WTC11 (cell line): ENCODE measurements at regions not wholly inside any gene's neighbourhood (a gene's known extent, or its start where the extent isn't known, plus 50 kb on each side); places are given as distances from the start of the nearest gene placed in this dataset.

Experiments used
- CTCF ChIP-seq: fragments of 200-600 bp; IDR thresholded peaks from 2 replicates; pipeline ENCODE4 v1.8.0; 2022; ENCODE audit warnings: antibody characterized with exemption
- E2F5 ChIP-seq: sonication (generic); formaldehyde crosslinking; IDR thresholded peaks from 2 replicates; pipeline ENCODE4 v1.8.1; 2022; ENCODE audit warnings: mild to moderate bottlenecking, moderate library complexity, missing genetic modification reagents
- FOXJ3 ChIP-seq: sonication (generic); formaldehyde crosslinking; IDR thresholded peaks from 2 replicates; pipeline ENCODE4 v1.9.0; 2021; ENCODE audit warnings: missing genetic modification reagents, mild to moderate bottlenecking, borderline replicate concordance
- USF2 ChIP-seq: sonication (generic); formaldehyde crosslinking; IDR thresholded peaks from 2 replicates; pipeline ENCODE4 v1.8.1; 2023; ENCODE audit warnings: mild to moderate bottlenecking, missing genetic modification reagents, moderate library complexity
- ZBTB43 ChIP-seq: sonication (generic); formaldehyde crosslinking; IDR thresholded peaks from 2 replicates; pipeline ENCODE4 v1.8.1; 2023; ENCODE audit warnings: mild to moderate bottlenecking, missing genetic modification reagents
- ZNF121 ChIP-seq: sonication (generic); formaldehyde crosslinking; IDR thresholded peaks from 2 replicates; pipeline ENCODE4 v1.8.0; 2023; ENCODE audit warnings: missing genetic modification reagents

GRCh38 chr14:48955857-48956256, 630.3 kb downstream of the RPS29 start:
- no peak for TF ChIP-seq CTCF
- TF ChIP-seq FOXJ3 (CRISPR knock-in tag) = no peak
- no peak for TF ChIP-seq ZBTB43 (CRISPR knock-in tag)
- no peak for TF ChIP-seq USF2 (CRISPR knock-in tag)
- no peak for TF ChIP-seq ZNF121
- TF ChIP-seq E2F5 (CRISPR knock-in tag) = no peak
